HG02970 (cell line): ENCODE measurements at regions not wholly inside any gene's neighbourhood (a gene's known extent, or its start where the extent isn't known, plus 50 kb on each side); places are given as distances from the start of the nearest gene placed in this dataset.

Source experiments
- ATAC-seq: cut with Tn5 transposase; IDR thresholded peaks from one replicate; pipeline ENCODE4 v1.9.1; 2021; ENCODE audit warnings: mild to moderate bottlenecking, moderate library complexity, moderate number of reproducible peaks; ENCODE audit not compliant: unreplicated experiment, low FRiP score

DNA sequence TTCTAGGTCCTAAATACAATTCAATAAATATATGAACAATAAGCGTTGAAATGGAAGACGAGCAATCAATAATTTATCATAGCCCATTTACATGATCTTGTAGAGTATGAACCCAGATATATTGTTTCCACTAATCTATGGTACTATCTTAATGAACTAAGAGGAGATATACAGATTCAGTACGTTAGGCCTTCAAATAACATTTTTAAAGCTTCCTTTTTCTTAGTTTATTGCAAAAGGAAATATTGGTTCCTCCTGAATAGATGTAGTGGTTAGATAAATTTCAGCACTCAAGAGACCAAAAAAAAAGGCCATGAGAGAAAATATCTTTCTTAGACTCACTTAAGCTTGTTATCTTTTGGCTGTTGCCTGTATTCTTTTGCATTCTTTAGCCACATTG is 147.5 kb upstream of the PITX2 start:
- ATAC-seq = no peak

GRCh38 chr4:110778521-110778920 is 155.6 kb upstream of the PITX2 start:
- ATAC-seq = no peak

- ATAC-seq = no peak
These were observed 157.7 kb upstream of the PITX2 start for GRCh38 chr4:110780538-110780937.

DNA sequence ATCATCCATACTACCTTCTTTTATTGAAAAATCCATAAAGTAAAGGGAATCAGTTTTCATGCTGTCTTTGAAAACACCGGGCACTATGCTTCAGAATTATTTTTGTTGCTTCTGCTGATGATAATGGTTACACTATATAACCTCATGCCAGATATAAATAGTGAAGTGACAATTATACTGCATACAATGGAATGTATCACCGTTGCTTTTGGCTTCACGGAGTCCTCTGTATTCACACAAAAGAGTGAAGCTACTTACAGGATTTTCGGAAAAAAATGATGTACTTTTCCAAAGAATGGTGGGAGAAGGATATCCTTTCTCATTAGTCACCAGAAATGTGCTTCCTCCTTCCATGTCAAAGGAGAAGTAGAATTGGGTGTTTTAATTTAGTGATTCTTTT is 159.1 kb upstream of the PITX2 start:
- ATAC-seq = no peak

- no peak for ATAC-seq
These were observed 164.2 kb upstream of the PITX2 start for GRCh38 chr4:110787109-110787508.

GRCh38 chr4:110787707-110788106 is 164.8 kb upstream of the PITX2 start:
- ATAC-seq = no peak

DNA sequence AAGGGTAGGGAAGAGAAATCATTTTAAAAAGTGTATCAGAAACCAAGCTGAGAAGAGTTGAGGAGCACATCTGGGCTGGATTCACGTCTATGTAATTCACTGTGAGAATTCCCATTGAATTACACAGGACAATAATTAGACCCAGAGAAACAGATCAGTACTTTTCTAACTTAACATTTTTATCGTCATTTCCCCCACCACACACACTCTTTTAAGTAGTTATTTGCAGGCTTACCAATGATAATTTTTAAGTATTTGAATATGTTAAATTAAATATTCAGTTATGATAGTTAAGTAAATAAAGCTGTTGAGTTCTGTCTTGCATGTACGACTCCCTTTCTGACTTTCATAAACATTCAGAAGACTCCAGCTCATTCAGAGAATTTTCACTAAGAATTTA is 165.4 kb upstream of the PITX2 start:
- no peak for ATAC-seq

- ATAC-seq = no peak
These were observed 169.2 kb upstream of the PITX2 start for GRCh38 chr4:110792036-110792435.

GRCh38 chr4:110793381-110793801 is 170.5 kb upstream of the PITX2 start:
- ATAC-seq = no peak

DNA sequence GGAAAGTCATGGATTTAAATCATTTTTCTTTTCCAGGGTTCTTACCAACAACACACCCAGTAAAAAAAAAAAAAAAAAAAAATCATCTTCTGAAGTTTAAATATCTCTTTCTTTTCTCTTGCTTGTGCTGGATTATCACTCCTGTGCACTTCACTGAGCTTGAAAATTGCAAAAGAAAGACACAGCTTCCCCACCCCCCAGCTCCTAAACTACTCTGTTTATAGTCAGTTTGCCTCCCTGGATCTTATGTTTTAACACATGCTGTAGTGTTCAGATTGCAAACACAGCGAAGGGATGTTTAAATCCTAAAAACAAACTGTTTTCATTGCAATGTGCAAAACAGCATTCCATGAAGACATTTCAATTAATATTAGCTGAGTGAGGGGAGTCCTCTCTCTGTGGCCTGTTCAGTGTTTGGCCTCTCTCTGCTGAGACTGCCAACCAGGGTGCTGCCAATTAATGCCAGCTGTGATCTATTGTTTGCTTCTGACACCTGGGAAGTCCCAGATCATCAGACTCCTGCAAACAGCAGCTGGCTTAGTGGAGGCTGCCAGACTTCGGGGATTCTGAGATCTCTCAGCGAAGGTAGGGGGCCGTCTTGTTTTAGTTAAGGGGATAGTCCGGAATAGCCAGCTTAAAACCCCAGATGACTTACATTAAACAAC is 171.1 kb upstream of the PITX2 start:
- no peak for ATAC-seq

GRCh38 chr4:110795971-110796370 is 173.1 kb upstream of the PITX2 start:
- no peak for ATAC-seq

DNA sequence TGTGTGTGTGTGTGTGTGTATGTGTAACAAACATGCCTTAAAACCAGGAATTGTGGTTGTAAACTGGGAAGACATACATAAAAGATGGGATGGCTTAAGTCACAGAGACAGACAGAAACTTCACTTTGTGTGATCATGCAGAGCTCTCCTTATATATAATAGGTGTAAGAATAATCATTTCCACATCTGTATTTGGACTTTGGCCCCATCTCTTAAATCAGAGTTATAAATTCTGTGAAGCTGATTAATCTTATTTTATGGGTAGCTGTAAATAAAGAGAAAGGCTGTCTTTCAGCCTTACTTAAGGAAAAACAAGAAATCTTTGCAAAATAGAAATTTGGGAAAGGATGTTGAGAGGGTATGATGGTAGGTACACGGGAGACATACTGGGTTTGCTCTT is 174.6 kb upstream of the PITX2 start:
- no peak for ATAC-seq

- ATAC-seq = no peak
These were observed 175.8 kb upstream of the PITX2 start for GRCh38 chr4:110798687-110799086.

GRCh38 chr4:110799211-110799610 is 176.3 kb upstream of the PITX2 start:
- no peak for ATAC-seq

DNA sequence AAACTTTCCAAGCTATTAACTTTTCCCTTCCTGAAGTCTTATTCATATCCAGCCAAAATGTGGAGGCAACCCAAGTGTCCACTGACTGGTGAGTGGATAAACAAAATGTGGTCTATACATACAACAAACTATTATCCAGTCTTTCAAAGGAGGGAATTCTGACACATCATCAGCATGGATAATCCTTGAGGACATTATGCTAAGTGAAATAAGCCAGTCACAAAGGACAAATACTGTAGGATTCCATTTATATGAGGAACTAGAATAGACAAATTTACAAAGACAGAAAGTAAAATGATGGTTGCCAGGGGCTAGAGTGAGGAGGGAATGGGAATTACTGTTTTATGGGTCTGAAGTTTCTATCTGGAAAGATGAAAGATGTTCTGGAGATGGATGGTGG is 178.7 kb upstream of the PITX2 start:
- no peak for ATAC-seq

DNA sequence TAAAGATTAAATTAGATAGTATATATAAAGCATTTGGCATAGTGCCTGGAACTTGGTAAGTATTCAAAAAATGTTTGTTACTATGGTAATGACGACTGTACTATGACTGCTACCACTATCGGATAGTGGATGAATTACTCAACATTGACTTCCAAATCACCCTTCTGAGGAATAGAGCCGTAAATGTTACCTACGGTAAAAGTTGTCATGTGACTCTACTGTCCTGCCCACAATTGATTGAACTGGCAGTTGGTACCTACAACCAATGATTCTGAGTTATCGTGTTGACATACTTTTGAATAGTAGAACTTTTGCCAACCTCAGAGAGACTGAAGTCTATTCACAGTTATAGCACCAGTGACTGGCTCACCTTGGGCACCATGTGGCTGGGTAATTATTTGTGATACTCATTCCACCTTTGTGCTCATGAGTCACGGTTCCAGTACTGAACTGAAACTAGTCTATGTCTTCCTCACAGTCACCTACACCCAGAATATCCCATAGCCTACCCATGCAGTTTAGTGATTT is 185.5 kb upstream of the PITX2 start:
- no peak for ATAC-seq

GRCh38 chr4:110815950-110816349 is 193.1 kb upstream of the PITX2 start:
- ATAC-seq = no peak

GRCh38 chr4:110816367-110816766 is 193.5 kb upstream of the PITX2 start:
- ATAC-seq = no peak

GRCh38 chr4:110821186-110821585 is 198.3 kb upstream of the PITX2 start:
- no peak for ATAC-seq

DNA sequence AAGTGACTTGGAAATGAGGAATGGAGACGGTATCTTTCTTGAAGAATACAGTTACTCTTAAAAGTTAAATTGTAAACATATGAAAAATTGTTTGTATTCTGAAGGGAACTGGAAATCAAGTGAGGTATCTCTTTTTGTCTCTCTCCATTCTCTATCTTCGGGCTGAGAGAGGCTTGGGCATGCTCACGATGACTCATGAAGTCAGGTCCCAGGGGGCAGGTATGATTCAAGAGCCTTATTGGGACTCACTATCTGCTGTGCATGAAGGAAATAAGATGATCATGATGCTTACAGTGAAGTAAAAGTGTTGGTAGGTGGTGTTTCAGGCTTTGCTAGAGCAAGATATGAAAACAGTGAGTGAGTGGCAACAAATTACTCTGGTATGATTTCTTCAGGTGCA is 200.4 kb upstream of the PITX2 start:
- no peak for ATAC-seq

GRCh38 chr4:110824344-110824743 is 201.5 kb upstream of the PITX2 start:
- no peak for ATAC-seq

DNA sequence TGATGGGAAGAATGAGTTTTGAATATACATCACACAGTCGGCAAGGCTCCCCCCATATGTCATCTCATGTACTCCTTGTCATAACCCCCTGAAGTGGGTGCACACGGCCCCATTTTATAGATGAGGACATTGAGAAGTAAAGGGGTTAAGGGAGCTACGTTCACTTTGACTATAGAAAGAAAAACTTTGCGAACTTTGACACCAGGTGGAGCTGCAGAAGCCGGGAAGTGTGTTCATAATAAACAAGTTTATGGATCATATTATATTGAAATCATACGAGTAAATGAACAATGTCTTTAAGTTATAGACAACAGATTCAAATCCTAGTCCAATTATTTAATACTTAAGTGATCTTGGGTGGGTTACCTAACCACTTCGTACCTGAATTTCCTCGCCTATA is 203.8 kb upstream of the PITX2 start:
- ATAC-seq = no peak

- no peak for ATAC-seq
These were observed 207.6 kb upstream of the PITX2 start for GRCh38 chr4:110830461-110830860.
